H1 (cell line): ENCODE measurements at regions not wholly inside any gene's neighbourhood (a gene's known extent, or its start where the extent isn't known, plus 50 kb on each side); places are given as distances from the start of the nearest gene placed in this dataset.

Source experiments
- BACH1 ChIP-seq: IDR thresholded peaks from 2 replicates; pipeline ENCODE4 v1.6.1; 2012; ENCODE audit warnings: low read length, improper control_type of control experiment
- BCL11A ChIP-seq, 2 experiments: IDR thresholded peaks; one replicate each; pipeline ENCODE4 v1.6.1; 2011; ENCODE audit warnings: low read depth in 2 of 2, low read length in 2 of 2, mild to moderate bottlenecking in 2 of 2
- CBX5 ChIP-seq: fragments of 300-800, 300-1000 bp; sonication (generic); IDR thresholded peaks from 2 replicates; pipeline ENCODE4 v1.7.1; 2016; ENCODE audit warnings: antibody characterized with exemption, low read length, low read depth
- CHD7 ChIP-seq: fragments of 300-600 bp; sonication (generic); IDR thresholded peaks from 2 replicates; pipeline ENCODE4 v1.7.1; 2012; ENCODE audit warnings: low read length, moderate library complexity, mild to moderate bottlenecking, inconsistent platforms; ENCODE audit not compliant: insufficient replicate concordance
- CREB1 ChIP-seq: IDR thresholded peaks from 2 replicates; pipeline ENCODE4 v1.6.1; 2012; ENCODE audit warnings: inconsistent platforms
- CTBP2 ChIP-seq: IDR thresholded peaks from 2 replicates; pipeline ENCODE4 v1.7.0; 2011; ENCODE audit warnings: borderline replicate concordance, mild to moderate bottlenecking, moderate library complexity, mixed read lengths, low read length; ENCODE audit not compliant: insufficient read depth, insufficient read length
- GABPA ChIP-seq: IDR thresholded peaks from 2 replicates; pipeline ENCODE4 v1.6.1; 2011; ENCODE audit warnings: mild to moderate bottlenecking, low read length, moderate library complexity, borderline replicate concordance; ENCODE audit not compliant: insufficient read depth
- GTF2F1 ChIP-seq: IDR thresholded peaks from 2 replicates; pipeline ENCODE4 v1.6.1; 2012; ENCODE audit warnings: low read depth, low read length, improper control_type of control experiment, borderline replicate concordance
- RBBP5 ChIP-seq: IDR thresholded peaks from 2 replicates; pipeline ENCODE4 v1.7.1; 2012; ENCODE audit warnings: low read depth, mild to moderate bottlenecking, inconsistent platforms, low read length, moderate library complexity, borderline replicate concordance
- SAP30 ChIP-seq: fragments of 300-600 bp; sonication (generic); IDR thresholded peaks from 2 replicates; pipeline ENCODE4 v1.7.1; 2012; ENCODE audit warnings: low read length, moderate library complexity, mild to moderate bottlenecking, inconsistent platforms; ENCODE audit not compliant: insufficient read depth, insufficient replicate concordance
- TF ChIP-seq, protein P1 (sequence below): IDR thresholded peaks from 2 replicates; pipeline ENCODE4 v1.6.1; 2011; ENCODE audit warnings: low read depth, mild to moderate bottlenecking, low read length; ENCODE audit not compliant: insufficient read depth

DNA sequence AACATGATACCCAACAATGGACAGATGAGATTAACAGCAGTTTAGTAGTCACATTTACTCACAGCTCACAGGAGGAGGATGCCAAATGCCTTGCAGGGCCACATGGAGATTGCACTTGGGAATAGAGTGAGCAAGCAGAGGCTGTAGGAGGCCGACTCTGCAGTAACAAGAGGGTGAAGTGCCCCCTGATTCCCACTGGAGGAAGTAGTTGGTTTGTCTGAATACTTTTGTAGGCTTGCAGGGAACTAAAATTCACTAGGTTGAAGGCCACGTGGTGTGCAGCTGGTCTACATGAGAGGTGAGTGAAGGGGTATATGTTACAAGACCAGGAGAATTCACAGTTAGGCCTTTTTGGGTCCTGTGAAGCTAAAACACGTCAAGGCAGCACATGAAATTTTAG is 419.3 kb upstream of the TNP1 start (continued):
- no peak for TF ChIP-seq CHD7
- TF ChIP-seq BCL11A (IDR thresholded peaks at IDR 0.05; ENCODE audit: low read depth in 2 of 2, low read length in 2 of 2) = no peak
- TF ChIP-seq RBBP5 = no peak
- TF ChIP-seq CREB1 = no peak
- TF ChIP-seq CBX5 = no peak
- TF ChIP-seq SAP30 = no peak
- TF ChIP-seq BACH1 = no peak
- TF ChIP-seq GABPA = no peak
- no peak for TF ChIP-seq GTF2F1
- TF ChIP-seq CTBP2 = no peak
- TF ChIP-seq, protein P1, sequence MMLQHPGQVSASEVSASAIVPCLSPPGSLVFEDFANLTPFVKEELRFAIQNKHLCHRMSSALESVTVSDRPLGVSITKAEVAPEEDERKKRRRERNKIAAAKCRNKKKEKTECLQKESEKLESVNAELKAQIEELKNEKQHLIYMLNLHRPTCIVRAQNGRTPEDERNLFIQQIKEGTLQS = no peak
